ENCODE measurements at regions not wholly inside any gene's neighbourhood (a gene's known extent, or its start where the extent isn't known, plus 50 kb on each side); places are given as distances from the start of the nearest gene placed in this dataset.
A peak's percentile ranks its signal among the peaks of the same experiment; 100 is the strongest.

- TF ChIP-seq CTCF (IDR thresholded peaks at IDR 0.05) (peak; percentile 79), ZFX (IDR thresholded peaks at IDR 0.05; ENCODE audit: borderline replicate concordance) (no peak)
Observed at GRCh38 chr19:32287811-32288227, 57.6 kb upstream of the ZNF507 start.
